HG02642 (cell line): ENCODE measurements at regions not wholly inside any gene's neighbourhood (a gene's known extent, or its start where the extent isn't known, plus 50 kb on each side); places are given as distances from the start of the nearest gene placed in this dataset.
"Not testable (repeated sequence)": the region's sequence is repeated elsewhere in the genome, so short reads cannot be mapped to it uniquely, and the experiment has no call there.

Source experiments
- ATAC-seq: cut with Tn5 transposase; IDR thresholded peaks from one replicate; pipeline ENCODE4 v1.9.1; 2021; ENCODE audit warnings: mild to moderate bottlenecking; ENCODE audit not compliant: unreplicated experiment, poor library complexity

DNA sequence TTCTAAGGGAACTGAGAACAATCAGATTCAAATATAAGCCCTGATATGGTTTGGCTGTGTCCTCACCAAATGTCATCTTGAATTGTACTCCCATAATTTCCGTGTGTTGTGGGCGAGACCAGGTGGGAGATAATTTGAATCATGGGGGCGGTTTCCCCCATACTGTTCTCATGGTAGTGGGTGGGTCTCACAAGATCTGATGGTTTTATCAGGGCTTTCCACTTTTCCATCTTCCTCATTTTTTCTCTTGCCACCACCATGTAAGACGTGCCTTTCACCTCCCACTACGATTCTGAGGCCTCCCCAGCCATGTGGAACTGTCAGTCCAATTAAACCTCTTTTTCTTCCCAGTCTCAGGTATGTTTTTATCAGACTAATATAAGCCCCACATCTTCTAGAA is 217.8 kb downstream of the ACKR3 start:
- ATAC-seq: not testable (repeated sequence)

DNA sequence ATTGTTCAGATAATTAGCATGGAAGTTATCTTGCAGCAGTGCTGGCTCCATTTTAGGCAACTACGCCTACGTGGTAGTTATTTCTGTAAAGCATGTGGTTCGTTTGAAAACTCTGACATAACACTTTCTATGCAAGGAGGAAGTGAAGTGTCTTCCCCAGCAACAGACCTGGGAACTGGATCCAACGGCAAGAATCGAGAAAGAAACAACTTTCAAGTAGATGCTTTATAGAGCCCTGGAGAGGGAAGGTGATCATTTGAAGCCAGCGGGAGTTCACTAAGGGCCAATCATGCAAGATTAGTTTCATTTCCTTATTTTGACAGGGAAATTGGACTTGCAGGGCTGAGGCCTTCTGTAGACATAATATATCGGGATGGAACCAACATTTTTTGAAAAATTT is 218.3 kb downstream of the ACKR3 start:
- ATAC-seq: no peak

DNA sequence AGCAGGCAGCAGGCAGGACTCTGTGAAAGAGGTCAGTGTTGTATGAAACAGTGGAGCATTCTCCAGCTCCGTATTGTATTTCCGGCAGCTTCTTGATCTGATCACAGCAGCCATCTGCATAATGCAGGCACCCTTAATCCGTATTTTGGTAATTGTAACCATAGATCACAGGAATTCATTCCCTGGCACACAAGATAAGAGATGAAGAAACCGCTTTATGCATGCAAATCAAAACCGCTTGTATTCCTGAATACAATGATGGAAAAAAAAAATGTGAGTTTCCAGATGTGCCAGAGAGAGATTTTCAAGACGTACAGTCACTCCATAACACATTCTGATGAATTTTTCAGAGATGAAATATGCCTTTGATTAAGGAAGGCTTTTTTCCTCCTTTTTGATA is 221.3 kb downstream of the ACKR3 start:
- no peak for ATAC-seq

GRCh38 chr2:236793023-236794011 is 223.7 kb downstream of the ACKR3 start:
- no peak for ATAC-seq

DNA sequence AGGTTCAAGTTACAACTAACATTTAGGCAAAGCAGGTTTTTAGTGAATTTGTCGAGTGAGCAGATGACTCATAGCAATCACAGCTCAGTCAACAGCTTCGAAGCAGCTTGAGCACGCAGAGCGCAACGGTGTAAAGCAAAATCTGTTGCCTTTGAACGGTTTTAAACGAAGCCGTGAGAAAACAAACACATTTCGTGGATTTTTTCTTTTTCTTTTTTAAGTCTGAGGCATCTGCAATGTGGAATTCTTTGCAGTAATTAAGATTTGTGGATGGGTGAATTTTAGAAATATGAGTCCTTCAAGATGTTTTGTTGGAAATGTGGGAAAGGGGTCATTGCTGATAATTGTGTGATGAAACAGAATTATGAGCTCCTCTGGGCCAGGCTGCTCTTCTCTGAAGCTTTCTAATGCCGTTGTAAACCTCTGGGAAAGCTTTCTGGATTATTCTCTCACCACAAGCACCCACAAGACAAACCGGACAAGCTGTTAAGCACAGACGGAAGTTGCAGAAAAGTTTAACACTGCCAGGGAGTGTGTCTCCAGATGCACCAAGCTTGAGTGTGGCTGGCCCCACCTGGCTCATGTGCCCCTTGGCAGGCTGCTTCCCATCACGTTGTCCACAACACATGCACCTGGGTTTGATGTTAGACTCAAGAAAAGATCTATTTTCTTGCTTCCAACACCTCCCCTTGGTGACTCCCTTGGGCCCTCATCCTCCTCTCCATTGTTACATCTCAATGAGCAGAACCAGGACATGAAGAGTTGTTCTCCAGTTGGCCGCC is 224.7 kb downstream of the ACKR3 start:
- ATAC-seq: no peak

DNA sequence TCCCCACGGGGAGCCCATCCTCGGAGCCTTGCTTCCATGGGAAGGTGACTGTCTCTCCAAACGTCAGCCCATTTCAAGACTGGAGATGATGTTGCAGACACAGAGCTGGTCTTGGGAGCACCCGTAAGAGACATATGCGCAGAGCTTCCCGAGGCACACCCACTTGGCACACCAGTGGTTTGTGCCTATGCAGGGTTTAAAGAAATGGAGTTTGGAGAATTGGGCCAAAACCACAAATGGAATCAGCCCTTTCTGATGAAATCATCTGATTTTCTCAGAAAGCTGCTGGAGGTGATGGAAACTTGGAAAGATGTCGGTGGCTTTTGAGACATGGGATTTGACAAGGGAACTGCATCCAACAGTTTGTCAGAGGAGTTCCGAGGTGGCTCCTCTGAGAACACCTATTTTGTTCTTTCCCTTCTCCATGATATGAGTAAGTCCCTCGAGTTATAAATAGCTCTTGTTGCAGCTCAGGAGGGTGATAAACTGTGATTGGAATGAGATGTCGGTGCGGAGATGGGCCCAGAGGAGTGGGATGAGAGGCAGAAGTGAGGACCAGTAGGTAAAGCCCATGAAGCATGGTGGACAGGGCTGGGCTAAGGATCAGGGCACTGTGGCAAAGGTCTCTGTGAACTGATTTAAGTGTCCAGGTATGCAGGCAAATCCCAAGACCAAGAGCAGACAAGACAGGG is 225.7 kb downstream of the ACKR3 start:
- no peak for ATAC-seq

DNA sequence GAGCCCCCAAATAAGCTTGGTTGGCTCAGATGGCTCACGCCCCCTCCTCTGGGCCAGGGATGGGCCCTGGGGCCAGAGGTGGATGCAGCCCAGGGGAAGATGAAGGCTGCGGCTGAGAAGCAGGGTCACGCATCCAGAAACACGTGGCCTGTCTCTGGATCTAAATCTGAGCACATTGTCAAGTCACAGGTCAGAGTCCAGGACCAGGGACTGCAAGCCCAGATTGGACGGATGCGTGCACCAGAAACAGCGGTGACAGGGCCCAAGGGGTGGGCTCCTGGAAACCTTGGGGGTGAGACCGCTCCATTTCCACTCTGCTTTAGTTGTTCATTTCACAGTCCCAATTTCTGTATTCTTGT is 226.2 kb downstream of the ACKR3 start:
- no peak for ATAC-seq

- ATAC-seq: no peak
These were observed 226.6 kb downstream of the ACKR3 start for GRCh38 chr2:236796236-236796635.

DNA sequence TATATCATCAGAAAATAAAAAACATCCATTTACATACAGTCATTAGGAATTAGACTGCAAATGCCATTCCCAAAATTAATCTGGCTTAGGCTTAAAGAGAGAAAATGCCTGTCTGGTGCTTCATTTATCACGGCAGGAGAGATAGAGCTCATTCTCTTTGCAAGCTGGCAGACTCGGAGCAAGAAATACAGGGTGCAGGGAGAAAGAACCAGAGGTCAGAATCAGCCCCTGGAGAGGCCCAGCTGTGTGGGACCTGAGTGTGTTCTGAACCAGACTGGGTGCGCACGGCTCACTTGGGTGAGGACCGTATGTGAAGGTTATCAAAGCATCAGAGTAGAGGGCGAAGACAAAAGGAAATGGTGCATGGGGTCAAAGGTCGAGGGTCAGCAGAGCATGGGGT is 227.8 kb downstream of the ACKR3 start:
- ATAC-seq: no peak

GRCh38 chr2:236798491-236798890 is 228.9 kb downstream of the ACKR3 start:
- ATAC-seq: no peak

DNA sequence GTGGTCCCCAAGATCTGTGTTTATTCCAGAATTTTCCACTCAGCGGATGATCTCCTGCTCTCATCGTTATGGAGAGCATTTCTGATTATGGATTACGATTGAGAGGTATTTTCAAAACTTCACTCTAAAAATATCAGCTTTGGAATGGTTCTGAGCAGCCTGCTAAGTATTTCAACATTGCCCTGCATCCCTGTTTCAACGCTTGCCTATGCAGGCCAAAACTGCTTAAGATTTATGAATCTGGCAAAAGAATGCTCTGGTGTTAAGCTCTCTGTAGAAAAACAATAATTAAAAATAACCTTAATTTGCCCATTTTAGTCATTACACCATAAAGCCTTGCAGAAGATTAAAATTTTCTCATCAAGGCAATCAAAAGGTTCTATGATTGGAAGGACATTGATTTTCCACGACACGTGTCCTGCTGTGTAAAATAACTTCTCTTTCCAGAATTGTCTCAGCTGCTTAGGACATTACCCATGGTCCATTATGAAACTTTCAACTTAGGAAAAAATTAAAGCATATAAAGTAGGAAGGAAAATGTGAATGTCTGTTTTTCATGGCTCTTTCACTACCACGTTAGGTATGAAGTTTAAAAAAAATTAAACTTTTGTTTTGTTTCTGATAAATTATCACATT is 229.9 kb downstream of the ACKR3 start:
- ATAC-seq: no peak

DNA sequence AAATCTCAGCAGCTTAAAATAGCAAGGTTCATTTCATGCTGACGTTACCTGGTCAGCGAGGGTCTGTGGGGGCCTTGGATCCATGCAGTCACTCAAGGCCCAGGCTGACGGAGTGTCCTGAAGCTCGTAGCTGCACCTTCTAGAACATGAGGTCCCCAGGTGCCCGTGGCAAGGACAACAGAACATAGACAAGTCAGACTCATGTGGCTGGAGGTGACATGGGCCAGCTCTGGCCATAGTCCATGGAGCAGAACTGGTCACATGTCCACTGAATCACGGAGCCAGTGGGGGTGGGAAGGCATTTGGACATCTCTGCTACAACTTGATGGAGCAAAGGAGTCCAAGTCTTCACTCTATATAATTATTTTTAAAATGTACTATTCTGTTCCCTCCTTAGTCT is 233.2 kb downstream of the ACKR3 start:
- no peak for ATAC-seq

DNA sequence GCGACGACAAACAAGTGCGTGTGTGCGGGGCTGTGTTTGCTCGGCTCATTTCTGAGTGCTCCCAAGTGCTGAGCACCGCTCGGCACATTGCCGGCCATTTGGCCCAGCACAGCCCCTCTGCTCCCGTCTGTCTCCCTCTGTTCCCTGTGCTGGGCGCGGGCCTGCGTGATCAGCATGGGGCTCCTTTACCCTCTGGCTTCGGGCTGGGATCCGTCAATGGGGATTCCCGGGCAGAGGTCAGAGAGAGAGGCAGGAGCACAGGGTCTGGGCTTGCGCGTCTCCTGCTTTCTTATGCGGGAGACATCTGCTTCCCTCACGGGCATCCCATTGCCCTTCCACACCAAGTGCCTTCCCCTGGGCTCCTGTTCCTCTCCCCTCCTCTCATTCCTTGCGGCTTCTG is 234.0 kb downstream of the ACKR3 start:
- no peak for ATAC-seq

DNA sequence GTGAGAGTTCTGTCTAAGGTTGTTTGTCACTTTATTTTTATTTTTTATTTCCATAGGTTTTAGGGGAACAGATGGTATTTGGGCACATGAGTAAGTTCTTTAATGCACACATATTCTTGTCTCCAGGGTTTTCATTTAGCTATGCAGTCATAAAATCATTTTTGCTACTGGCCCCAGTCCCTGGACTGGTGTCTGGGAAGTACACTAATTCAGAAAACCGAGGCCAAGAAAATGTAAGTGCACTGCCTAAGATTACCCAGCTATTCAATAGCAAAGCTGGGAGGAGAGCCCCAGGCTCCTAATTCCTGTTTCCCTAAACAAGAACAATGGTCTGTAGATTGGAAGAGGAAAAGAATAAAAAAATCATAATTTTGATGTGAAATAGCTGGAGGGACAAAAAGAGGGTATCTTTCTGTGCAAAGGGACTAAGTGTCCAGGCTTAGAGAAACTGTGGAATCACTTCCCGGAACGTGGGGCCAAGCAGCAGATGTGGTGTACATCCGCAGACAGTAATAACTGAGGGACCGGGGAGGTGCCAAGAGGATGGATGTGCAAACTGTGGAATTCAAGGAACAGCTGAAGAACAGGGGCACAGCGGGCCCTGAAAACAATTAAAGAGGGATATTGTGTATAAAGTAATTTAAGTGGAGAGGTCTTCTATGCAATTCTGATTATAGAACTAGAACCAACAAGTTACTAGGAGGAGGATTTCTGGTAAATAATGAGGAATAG is 236.3 kb downstream of the ACKR3 start:
- ATAC-seq: no peak

DNA sequence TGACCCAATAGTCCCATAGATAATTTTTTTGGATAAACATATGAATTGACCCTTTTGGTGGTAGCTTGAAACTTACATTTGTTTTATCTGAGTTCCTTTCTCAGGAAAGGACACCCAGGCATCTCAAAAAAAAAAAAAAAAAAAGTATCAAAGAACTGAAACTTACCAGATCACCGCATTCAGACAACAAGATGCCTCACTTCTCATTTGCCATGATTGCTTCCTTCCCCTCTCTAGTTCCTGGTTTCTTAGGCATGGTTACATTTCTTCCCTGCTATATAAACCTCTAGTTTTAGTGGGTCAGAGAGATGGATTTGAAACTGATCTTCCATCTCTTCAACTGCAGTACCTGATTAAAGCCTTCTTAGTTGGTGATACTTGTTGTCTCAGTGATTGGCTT is 240.1 kb downstream of the ACKR3 start:
- ATAC-seq: no peak

DNA sequence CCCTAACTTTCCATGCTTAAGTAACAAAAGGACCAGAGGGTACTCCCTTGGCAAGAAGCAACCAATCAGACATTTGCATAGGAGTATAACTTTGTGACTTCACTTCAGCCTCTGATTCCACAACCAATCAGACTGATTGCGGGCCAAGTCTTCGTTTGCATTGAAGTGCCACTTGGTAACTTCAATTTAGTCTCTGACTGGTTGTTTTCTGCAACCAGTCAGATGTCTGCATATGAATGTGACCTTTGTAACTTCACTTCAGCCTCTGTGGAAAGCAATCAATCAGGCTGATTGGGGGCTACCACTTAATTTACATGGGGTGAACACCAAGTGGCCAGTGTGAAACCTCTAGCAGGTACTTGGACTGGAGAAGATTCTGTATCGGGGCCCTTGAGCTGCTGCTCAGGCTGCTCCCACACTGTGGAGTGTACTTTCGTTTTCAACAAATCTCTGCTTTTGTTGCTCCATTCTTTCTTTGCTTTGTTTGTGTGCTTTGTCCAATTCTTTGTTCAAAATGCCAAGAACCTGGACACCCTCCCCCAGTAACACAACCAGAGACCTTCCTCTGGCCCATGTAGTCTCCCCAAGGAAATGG is 241.5 kb downstream of the ACKR3 start:
- ATAC-seq: no peak

DNA sequence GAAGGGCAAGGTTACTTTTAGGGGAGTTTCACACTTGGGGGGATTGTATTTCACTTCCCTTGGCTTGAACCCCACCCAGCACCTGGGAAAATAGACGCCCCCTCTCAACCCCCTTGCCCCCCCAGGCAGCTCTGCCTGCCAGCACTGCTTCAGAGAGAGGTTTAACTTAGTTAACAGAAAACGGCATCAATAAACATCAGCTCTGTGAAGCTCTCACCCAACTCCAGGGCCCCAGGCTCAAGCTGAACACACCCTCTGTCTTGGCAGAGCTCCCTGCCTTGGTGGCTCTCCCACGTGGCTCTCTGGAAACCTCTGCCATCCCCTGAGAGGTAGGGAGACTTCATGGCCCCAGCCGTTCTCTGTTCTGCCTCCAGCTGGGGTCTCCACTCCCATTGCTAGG is 244.1 kb downstream of the ACKR3 start:
- ATAC-seq: no peak

DNA sequence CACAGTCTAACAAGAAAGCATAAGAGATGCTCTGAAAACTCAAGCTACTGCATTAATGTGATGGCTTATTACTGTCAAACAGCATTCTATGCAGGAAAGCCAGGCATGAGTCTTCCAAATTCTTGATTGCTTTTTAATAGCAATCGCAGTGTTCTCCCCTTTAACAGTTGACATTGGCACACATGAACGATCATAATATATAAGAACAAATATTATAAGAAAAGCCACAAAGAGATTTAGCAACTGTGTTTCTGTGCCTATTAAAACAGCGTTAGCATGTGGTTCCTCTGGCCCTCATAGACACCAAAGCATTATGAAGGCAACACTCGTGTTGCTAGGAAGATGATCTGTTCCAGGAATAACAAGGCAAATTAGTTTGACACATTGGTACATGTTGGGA is 245.0 kb downstream of the ACKR3 start:
- ATAC-seq: no peak

DNA sequence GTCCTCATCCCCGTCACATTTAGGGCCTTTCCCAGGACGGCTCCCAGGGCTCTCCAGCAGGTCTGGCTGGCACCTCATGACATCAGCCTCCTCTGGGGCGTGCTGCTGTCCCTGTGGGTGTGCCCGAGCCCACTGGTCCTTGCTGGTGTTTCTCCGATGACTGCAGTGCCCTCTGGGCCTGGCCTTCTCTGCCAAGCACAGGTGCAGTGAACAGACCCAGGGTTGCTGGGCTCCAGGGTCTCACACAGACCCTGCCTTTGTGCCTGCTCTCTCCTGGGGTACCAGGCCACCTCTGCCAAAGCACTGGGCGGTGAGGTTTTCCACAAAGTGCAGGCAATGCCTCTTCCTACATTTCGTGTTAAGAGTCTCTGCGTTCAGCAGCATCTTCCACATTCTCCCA is 246.1 kb downstream of the ACKR3 start:
- no peak for ATAC-seq
